ENCODE measurements at regions not wholly inside any gene's neighbourhood (a gene's known extent, or its start where the extent isn't known, plus 50 kb on each side); places are given as distances from the start of the nearest gene placed in this dataset.

DNA sequence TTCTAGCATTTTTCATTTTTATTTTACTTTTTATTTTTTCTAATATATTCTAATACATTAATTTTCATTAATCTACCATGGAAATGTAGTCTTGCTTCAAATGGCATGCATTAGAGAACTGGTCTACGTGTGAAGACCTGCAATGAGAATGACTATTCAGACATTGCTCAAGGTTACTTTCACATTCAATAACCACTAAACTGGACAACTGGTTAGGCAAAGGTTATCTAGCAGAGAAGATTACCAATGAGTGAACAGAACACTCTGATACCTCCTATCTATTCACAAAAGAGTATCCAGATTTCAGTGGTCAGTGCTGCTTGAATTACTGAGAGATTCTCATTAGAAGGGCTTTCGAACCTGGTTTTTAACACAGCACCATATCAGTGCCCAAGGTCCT, 58.9 kb upstream of the ARHGAP24 start:
- in situ Hi-C loops (cut with MboI; ENCODE audit: low pct_unique_long_range_greater_than_20kb, low sequenced_read_pairs): no loop called here
- DNase-seq: no peak

DNA sequence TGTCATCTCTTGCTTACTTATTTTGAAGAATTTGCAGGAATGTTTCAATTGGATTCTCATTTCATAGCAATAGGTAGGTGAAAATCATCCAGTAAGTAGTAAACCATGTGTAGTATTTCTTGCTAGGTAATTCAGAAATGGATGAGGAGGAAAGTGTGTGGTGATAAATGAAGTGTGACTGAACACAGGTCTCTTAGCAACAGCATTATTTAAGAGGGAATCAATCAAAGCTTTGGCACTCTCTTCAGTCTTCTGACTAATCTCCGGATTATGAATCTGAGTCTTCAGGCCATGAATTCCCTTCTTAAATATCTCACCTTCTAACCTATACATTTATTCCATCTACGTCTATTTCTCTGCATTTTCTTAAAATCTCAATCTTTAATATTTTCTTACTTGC, 55.8 kb upstream of the ARHGAP24 start:
- in situ Hi-C loops (cut with MboI; ENCODE audit: low pct_unique_long_range_greater_than_20kb, low sequenced_read_pairs): no loop called here
- DNase-seq: no peak

DNA sequence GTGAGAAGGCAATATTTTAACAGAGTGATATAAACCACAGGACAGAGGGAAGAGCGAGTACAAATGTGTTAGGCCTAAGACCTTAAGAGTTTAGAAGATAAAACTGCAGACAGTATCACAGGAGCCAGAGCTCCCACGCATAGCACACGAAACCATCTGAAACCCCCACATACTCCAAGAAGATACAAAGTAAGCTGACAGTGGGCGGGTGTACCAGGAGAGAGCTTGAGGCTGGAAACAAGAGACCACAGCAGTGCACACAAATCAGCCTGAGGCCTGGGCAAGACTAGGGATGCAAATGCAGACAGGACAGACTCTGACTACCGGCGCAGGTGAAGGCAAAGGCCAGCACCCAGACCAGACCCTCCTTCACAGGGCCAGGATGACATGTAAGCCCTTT, 54.1 kb upstream of the ARHGAP24 start:
- DNase-seq: no peak
- in situ Hi-C loops (cut with MboI; ENCODE audit: low pct_unique_long_range_greater_than_20kb, low sequenced_read_pairs): no loop called here

DNA sequence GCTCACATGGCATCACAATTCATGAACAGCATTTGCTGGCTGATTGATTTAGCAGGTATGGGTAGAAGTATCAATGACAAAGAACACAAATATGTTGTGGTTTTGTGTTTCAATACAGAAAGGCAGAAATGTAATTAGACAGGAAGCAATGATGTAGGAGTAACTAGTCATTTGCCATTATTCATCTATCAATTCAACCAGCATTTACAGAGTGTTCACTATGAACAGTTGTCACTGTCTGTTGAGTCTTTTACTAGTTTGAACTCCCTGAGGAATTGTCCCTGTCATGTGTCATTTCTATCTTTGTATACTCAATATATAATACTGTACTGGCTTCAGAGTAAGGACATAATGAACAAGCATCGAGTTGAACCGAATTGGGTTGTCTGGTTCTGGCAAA, 51.5 kb upstream of the ARHGAP24 start:
- no peak for DNase-seq
- in situ Hi-C loops (cut with MboI; ENCODE audit: low pct_unique_long_range_greater_than_20kb, low sequenced_read_pairs): no loop called here

Measured in KBM-7 (cell line).